Prostate gland (tissue), 2 donors: ENCODE measurements at regions not wholly inside any gene's neighbourhood (a gene's known extent, or its start where the extent isn't known, plus 50 kb on each side); places are given as distances from the start of the nearest gene placed in this dataset.

Experiments used
- DNase-seq: peaks from one replicate; pipeline ENCODE4 v3.0.0-alpha.2; 2019; ENCODE audit warnings: low spot score
- H3K27ac ChIP-seq, 2 donors: fragments of 200-600 bp; sonication (generic); 2 replicates each; pipeline ENCODE4 v1.5.1; 2017 to 2019
- H3K27me3 ChIP-seq: fragments of 200-600 bp; sonication (generic); replicated peaks from 2 replicates; pipeline ENCODE4 v1.5.1; 2019; ENCODE audit not compliant: insufficient read depth
- H3K36me3 ChIP-seq, 2 donors: fragments of 200-600 bp; sonication (generic); 1 replicate in 1 of 2; 2 replicates in 1 of 2; pipeline versions ENCODE4 v1.5.1 to v1.8.1; 2017 to 2019
- H3K4me1 ChIP-seq: fragments of 200-600 bp; sonication (generic); replicated peaks from 2 replicates; pipeline ENCODE4 v1.5.1; 2019
- H3K4me3 ChIP-seq, 2 donors: fragments of 200-600 bp; sonication (generic); 2 replicates each; pipeline ENCODE4 v1.5.1; 2017 to 2019
- H3K9me3 ChIP-seq: fragments of 200-600 bp; sonication (generic); 2 replicates; pipeline ENCODE4 v1.5.1; 2017
- CTCF ChIP-seq, 4 experiments: fragments of 200-600 bp in 2 of 4; fragments of 450-650 bp in 2 of 4; sonication (generic) in 2 of 4; IDR thresholded peaks; 1 replicate in 3 of 4; 2 replicates in 1 of 4; pipeline ENCODE4 v1.5.1; 2016 to 2019; ENCODE audit warnings: antibody characterized with exemption in 4 of 4, mild to moderate bottlenecking in 2 of 4, moderate library complexity in 2 of 4
- POLR2A ChIP-seq: fragments of 450-650 bp; IDR thresholded peaks from one replicate; pipeline ENCODE4 v1.6.1; 2016; ENCODE audit warnings: antibody characterized with exemption, mild to moderate bottlenecking
- POLR2AphosphoS5 ChIP-seq: sonication (generic); formaldehyde crosslinking; IDR thresholded peaks from one replicate; pipeline ENCODE4 v1.6.1; 2017; ENCODE audit warnings: antibody characterized with exemption
- WGBS: methylation state at CpG from one replicate; pipeline ENCODE4 v1.1.5; 2018; 5-methylcytosine and 5-hydroxymethylcytosine counted together
- intact Hi-C: fragments of 100-400 bp; cut with DNase I; formaldehyde crosslinking; loops from one replicate; pipeline ENCODE4 v1.14.2; 2022

- no peak overlapping the region for H3K27ac ChIP-seq
- WGBS = 72% methylated on average over 4 of the region's 4 CpGs
- no peaks in the 10 kb centered on the region for H3K9me3 ChIP-seq
- no peak overlapping the region for H3K4me3 ChIP-seq
- intact Hi-C loops = no loop called here
- no peaks in the 10 kb centered on the region for H3K36me3 ChIP-seq
- TF ChIP-seq CTCF (IDR thresholded peaks at IDR 0.05) (no peak), POLR2A (no peak), POLR2AphosphoS5 (no peak)
- H3K27me3 ChIP-seq = no peaks in the 10 kb centered on the region
- no peaks in the 10 kb centered on the region for H3K4me1 ChIP-seq
- DNase-seq = no peak
Measured at GRCh38 chr2:48912110-48912509, 156.6 kb upstream of the LHCGR start.

- no peak overlapping the region for H3K27ac ChIP-seq
- H3K36me3 ChIP-seq = no peaks in the 10 kb centered on the region
- no peaks in the 10 kb centered on the region for H3K9me3 ChIP-seq
- H3K4me1 ChIP-seq = no peaks in the 10 kb centered on the region
- intact Hi-C loops = no loop called here
- no peak for DNase-seq
- H3K27me3 ChIP-seq = no peaks in the 10 kb centered on the region
- TF ChIP-seq POLR2AphosphoS5 (no peak), CTCF (IDR thresholded peaks at IDR 0.05) (no peak), POLR2A (no peak)
- no peak overlapping the region for H3K4me3 ChIP-seq
Measured at GRCh38 chr2:48910961-48911360, 155.4 kb upstream of the LHCGR start.

- Histone ChIP-seq H3K27ac (no peak overlapping the region), H3K27me3 (no peaks in the 10 kb centered on the region), H3K4me3 (no peak overlapping the region), H3K36me3 (no peaks in the 10 kb centered on the region), H3K4me1 (no peaks in the 10 kb centered on the region), H3K9me3 (no peaks in the 10 kb centered on the region)
- TF ChIP-seq CTCF (IDR thresholded peaks at IDR 0.05) = no peak
- no peak for TF ChIP-seq POLR2AphosphoS5
- TF ChIP-seq POLR2A = no peak
- WGBS = 81% methylated on average over 3 of the region's 3 CpGs
- no peak for DNase-seq
- intact Hi-C loops = no loop called here
Measured at GRCh38 chr2:48906633-48907032, 151.1 kb upstream of the LHCGR start.

- Histone ChIP-seq H3K9me3 (no peaks in the 10 kb centered on the region), H3K4me1 (no peaks in the 10 kb centered on the region), H3K4me3 (no peak overlapping the region), H3K27ac (no peak overlapping the region), H3K36me3 (no peaks in the 10 kb centered on the region), H3K27me3 (no peaks in the 10 kb centered on the region)
- intact Hi-C loops = no loop called here
- 77% methylated on average over 10 of the region's 10 CpGs for WGBS
- TF ChIP-seq POLR2A (no peak), POLR2AphosphoS5 (no peak), CTCF (IDR thresholded peaks at IDR 0.05) (no peak)
- DNase-seq = no peak
Measured at GRCh38 chr2:48905696-48906095, 150.2 kb upstream of the LHCGR start.

- 83% methylated on average over 5 of the region's 5 CpGs for WGBS
- no peak for DNase-seq
- Histone ChIP-seq H3K4me3 (no peak overlapping the region), H3K36me3 (no peaks in the 10 kb centered on the region), H3K4me1 (no peaks in the 10 kb centered on the region), H3K9me3 (no peaks in the 10 kb centered on the region), H3K27me3 (no peaks in the 10 kb centered on the region), H3K27ac (no peak overlapping the region)
- intact Hi-C loops = no loop called here
- TF ChIP-seq POLR2AphosphoS5 (no peak), POLR2A (no peak), CTCF (IDR thresholded peaks at IDR 0.05) (no peak)
Measured at GRCh38 chr2:48902521-48902920, 147.0 kb upstream of the LHCGR start.
